Keratinocyte (primary cell): ENCODE measurements at regions not wholly inside any gene's neighbourhood (a gene's known extent, or its start where the extent isn't known, plus 50 kb on each side); places are given as distances from the start of the nearest gene placed in this dataset.

ENCODE experiments used
- DNase-seq: peaks from one replicate; pipeline ENCODE4 v3.0.0-alpha.2; 2011; ENCODE audit warnings: low read depth, missing footprints, low spot score
- FAIRE-seq: peaks from 2 replicates; lab custom pipeline; 2011; peaks lifted over from hg19 to GRCh38; lab: Jason Lieb, UNC
- H2AFZ ChIP-seq: 2 replicates; pipeline ENCODE4 v1.6.0; 2012; ENCODE audit warnings: low read length, control low read depth, inconsistent platforms; ENCODE audit not compliant: control insufficient read depth
- H3K27ac ChIP-seq: 2 replicates; pipeline ENCODE4 v1.5.1; 2011; ENCODE audit warnings: low read length; ENCODE audit not compliant: control insufficient read depth, insufficient read depth
- H3K27me3 ChIP-seq: 3 replicates; pipeline ENCODE4 v1.6.0; 2011; ENCODE audit warnings: low read length; ENCODE audit not compliant: control insufficient read depth, insufficient read depth; ENCODE audit errors: extremely low read depth
- H3K36me3 ChIP-seq, 2 experiments: 2 replicates in 1 of 2; 3 replicates in 1 of 2; pipeline ENCODE4 v1.5.1; 2011; ENCODE audit warnings: low read length in 2 of 2, mild to moderate bottlenecking in 1 of 2; ENCODE audit not compliant: control insufficient read depth in 2 of 2, insufficient read depth in 2 of 2; ENCODE audit errors: extremely low read depth in 1 of 2
- H3K4me1 ChIP-seq: 3 replicates; pipeline ENCODE4 v1.5.1; 2011; ENCODE audit warnings: low read length; ENCODE audit not compliant: control insufficient read depth, insufficient read depth; ENCODE audit errors: extremely low read depth
- H3K4me2 ChIP-seq: 3 replicates; pipeline ENCODE4 v1.6.0; 2011; ENCODE audit warnings: low read depth, low read length; ENCODE audit not compliant: control insufficient read depth, insufficient read depth; ENCODE audit errors: extremely low read depth
- H3K4me3 ChIP-seq, 3 experiments: fragments of 200-600 bp in 1 of 3; sonication (generic) in 1 of 3; 2 replicates in 2 of 3; 3 replicates in 1 of 3; pipeline ENCODE4 v1.5.1; 2011 to 2016; ENCODE audit warnings: low read length in 3 of 3, mild to moderate bottlenecking in 3 of 3, control low read depth in 2 of 3, inconsistent platforms in 1 of 3, low read depth in 1 of 3, mixed read lengths in 1 of 3, mixed run types in 1 of 3, moderate library complexity in 1 of 3; ENCODE audit not compliant: control insufficient read depth in 2 of 3, insufficient read depth in 2 of 3; ENCODE audit errors: extremely low read depth in 1 of 3
- H3K79me2 ChIP-seq: 2 replicates; pipeline ENCODE4 v1.6.0; 2012; ENCODE audit warnings: low read length; ENCODE audit not compliant: control insufficient read depth, insufficient read depth
- H3K9ac ChIP-seq: 3 replicates; pipeline ENCODE4 v1.6.0; 2011; ENCODE audit warnings: low read length; ENCODE audit not compliant: control insufficient read depth, insufficient read depth; ENCODE audit errors: extremely low read depth
- H3K9me1 ChIP-seq: 3 replicates; pipeline ENCODE4 v1.6.0; 2011; ENCODE audit warnings: low read length; ENCODE audit not compliant: control insufficient read depth, insufficient read depth; ENCODE audit errors: extremely low read depth
- H3K9me3 ChIP-seq: 2 replicates; pipeline ENCODE4 v1.5.1; 2012; ENCODE audit warnings: low read depth, low read length; ENCODE audit not compliant: control insufficient read depth
- H4K20me1 ChIP-seq: 3 replicates; pipeline ENCODE4 v1.6.0; 2011; ENCODE audit warnings: low read length; ENCODE audit not compliant: control insufficient read depth, insufficient read depth; ENCODE audit errors: extremely low read depth
- EZH2 ChIP-seq: IDR thresholded peaks from one replicate; pipeline ENCODE4 v1.6.1; 2012; ENCODE audit warnings: inconsistent platforms, mild to moderate bottlenecking, low read length, moderate library complexity
- dilution Hi-C: fragments of 300-500 bp; cut with MboI; formaldehyde crosslinking; loops from one replicate; pipeline ENCODE4 v1.7.0; 2020; ENCODE audit warnings: low sequenced_read_pairs; ENCODE audit not compliant: extremely low pct_ligation_motif_present
- TF ChIP-seq, protein P1 (sequence below), 3 experiments: IDR thresholded peaks in 1 of 3; conservative IDR thresholded peaks in 1 of 3; optimal IDR thresholded peaks in 1 of 3; 2 replicates in 2 of 3; 3 replicates in 1 of 3; pipeline versions ENCODE3 to v1.5.1; 2011; ENCODE audit warnings: low read length in 3 of 3, mild to moderate bottlenecking in 3 of 3, moderate library complexity in 2 of 3, control low read depth in 1 of 3, inconsistent platforms in 1 of 3; ENCODE audit not compliant: insufficient read depth in 2 of 3; ENCODE audit errors: extremely low read depth in 1 of 3

DNA sequence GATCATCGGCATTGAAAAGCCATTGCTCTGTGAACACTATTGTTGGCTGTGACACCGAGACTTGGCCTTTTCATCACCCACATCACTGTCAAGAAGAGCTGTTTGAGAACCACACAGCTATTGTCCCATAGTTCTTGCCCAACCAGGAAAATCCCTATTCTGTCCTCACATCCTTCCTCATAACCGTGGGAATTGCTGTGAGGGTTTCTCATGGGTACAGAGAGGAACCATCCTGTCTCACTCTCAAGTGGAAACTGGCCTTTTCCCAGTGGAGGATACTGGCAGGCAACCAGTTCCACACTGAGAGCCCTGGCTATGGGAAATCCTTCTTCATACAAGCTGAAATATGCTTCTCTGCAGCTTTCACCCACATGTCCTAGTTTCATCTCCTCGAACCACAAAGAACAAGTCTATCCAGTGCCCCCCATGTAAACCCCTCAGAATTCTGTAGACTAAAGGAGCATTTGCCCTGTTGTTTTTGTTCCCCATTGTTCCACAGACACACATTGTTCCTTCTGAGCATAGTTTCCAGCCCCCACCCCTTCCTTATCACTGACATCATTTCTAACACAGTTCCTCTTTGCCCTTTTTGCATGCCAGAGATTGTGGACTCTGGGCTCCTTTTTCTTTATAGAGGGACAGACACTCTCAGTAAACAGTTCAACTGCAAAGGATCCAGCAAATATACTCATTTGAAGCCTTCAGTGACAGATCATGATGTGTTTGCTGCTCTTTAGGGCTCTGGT lies 57.8 kb upstream of the C5orf46 start:
- dilution Hi-C loops: no loop called here
- H4K20me1 ChIP-seq: no peaks in the 10 kb centered on the region
- no peaks in the 10 kb centered on the region for H3K27me3 ChIP-seq
- H3K9me1 ChIP-seq: no peaks in the 10 kb centered on the region
- no peaks in the 10 kb centered on the region for H3K36me3 ChIP-seq
- no peaks in the 10 kb centered on the region for H3K4me1 ChIP-seq
- FAIRE-seq (no peak), DNase-seq (no peak)
- H2AFZ ChIP-seq: no peak overlapping the region
- no peaks in the 10 kb centered on the region for H3K79me2 ChIP-seq
- H3K4me3 ChIP-seq: no peak overlapping the region
- no peak overlapping the region for H3K4me2 ChIP-seq
- no peak for TF ChIP-seq EZH2
- TF ChIP-seq, protein P1, sequence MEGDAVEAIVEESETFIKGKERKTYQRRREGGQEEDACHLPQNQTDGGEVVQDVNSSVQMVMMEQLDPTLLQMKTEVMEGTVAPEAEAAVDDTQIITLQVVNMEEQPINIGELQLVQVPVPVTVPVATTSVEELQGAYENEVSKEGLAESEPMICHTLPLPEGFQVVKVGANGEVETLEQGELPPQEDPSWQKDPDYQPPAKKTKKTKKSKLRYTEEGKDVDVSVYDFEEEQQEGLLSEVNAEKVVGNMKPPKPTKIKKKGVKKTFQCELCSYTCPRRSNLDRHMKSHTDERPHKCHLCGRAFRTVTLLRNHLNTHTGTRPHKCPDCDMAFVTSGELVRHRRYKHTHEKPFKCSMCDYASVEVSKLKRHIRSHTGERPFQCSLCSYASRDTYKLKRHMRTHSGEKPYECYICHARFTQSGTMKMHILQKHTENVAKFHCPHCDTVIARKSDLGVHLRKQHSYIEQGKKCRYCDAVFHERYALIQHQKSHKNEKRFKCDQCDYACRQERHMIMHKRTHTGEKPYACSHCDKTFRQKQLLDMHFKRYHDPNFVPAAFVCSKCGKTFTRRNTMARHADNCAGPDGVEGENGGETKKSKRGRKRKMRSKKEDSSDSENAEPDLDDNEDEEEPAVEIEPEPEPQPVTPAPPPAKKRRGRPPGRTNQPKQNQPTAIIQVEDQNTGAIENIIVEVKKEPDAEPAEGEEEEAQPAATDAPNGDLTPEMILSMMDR (optimal IDR thresholded peaks at IDR 0.05 in 1 of 3, IDR thresholded peaks at IDR 0.05 in 1 of 3, conservative IDR thresholded peaks at IDR 0.05 in 1 of 3; ENCODE audit: extremely low read depth in 1 of 3, insufficient read depth in 2 of 3, low read length in 3 of 3): no peak
- no peak overlapping the region for H3K27ac ChIP-seq
- H3K9me3 ChIP-seq: no peaks in the 10 kb centered on the region
- no peak overlapping the region for H3K9ac ChIP-seq

- no peak overlapping the region for H3K4me3 ChIP-seq
- dilution Hi-C loops: no loop called here
- H3K27ac ChIP-seq: no peak overlapping the region
- no peaks in the 10 kb centered on the region for H3K27me3 ChIP-seq
- no peak overlapping the region for H3K9ac ChIP-seq
- H3K4me1 ChIP-seq: no peaks in the 10 kb centered on the region
- no peak overlapping the region for H3K4me2 ChIP-seq
- no peaks in the 10 kb centered on the region for H3K79me2 ChIP-seq
- no peaks in the 10 kb centered on the region for H3K9me1 ChIP-seq
- no peak overlapping the region for H2AFZ ChIP-seq
- no peaks in the 10 kb centered on the region for H4K20me1 ChIP-seq
- no peaks in the 10 kb centered on the region for H3K9me3 ChIP-seq
- no peak for DNase-seq
- H3K36me3 ChIP-seq: no peaks in the 10 kb centered on the region
- FAIRE-seq: no peak
- TF ChIP-seq, protein P1 (optimal IDR thresholded peaks at IDR 0.05 in 1 of 3, IDR thresholded peaks at IDR 0.05 in 1 of 3, conservative IDR thresholded peaks at IDR 0.05 in 1 of 3; ENCODE audit: extremely low read depth in 1 of 3, insufficient read depth in 2 of 3, low read length in 3 of 3): no peak
- TF ChIP-seq EZH2: no peak
Observed at GRCh38 chr5:147963436-147963835, 57.1 kb upstream of the C5orf46 start.
